HEK293T (cell line): ENCODE measurements at regions not wholly inside any gene's neighbourhood (a gene's known extent, or its start where the extent isn't known, plus 50 kb on each side); places are given as distances from the start of the nearest gene placed in this dataset.
"Not testable (repeated sequence)": the region's sequence is repeated elsewhere in the genome, so short reads cannot be mapped to it uniquely, and the experiment has no call there.

Experiments
- BHLHE40 ChIP-seq: fragments of 450-650 bp; IDR thresholded peaks from 2 replicates; pipeline ENCODE4 v1.6.1; 2016; ENCODE audit warnings: mild to moderate bottlenecking, moderate library complexity, borderline replicate concordance
- CTBP1 ChIP-seq: fragments of 450-650 bp; IDR thresholded peaks from 2 replicates; pipeline ENCODE4 v1.6.1; 2016; ENCODE audit warnings: borderline replicate concordance
- ELF4 ChIP-seq: fragments of 450-650 bp; IDR thresholded peaks from 2 replicates; pipeline ENCODE4 v1.6.1; 2017; ENCODE audit warnings: antibody characterized with exemption
- FOXK2 ChIP-seq: fragments of 450-650 bp; IDR thresholded peaks from 2 replicates; pipeline ENCODE4 v1.6.1; 2016; ENCODE audit warnings: mild to moderate bottlenecking
- FOXM1 ChIP-seq: fragments of 450-650 bp; IDR thresholded peaks from 2 replicates; pipeline ENCODE4 v1.6.1; 2017; ENCODE audit warnings: mild to moderate bottlenecking, borderline replicate concordance
- HDGF ChIP-seq: fragments of 450-650 bp; IDR thresholded peaks from 2 replicates; pipeline ENCODE4 v1.6.1; 2017; ENCODE audit warnings: antibody characterized with exemption, borderline replicate concordance
- NFRKB ChIP-seq: fragments of 450-650 bp; IDR thresholded peaks from 2 replicates; pipeline ENCODE4 v1.6.1; 2016; ENCODE audit warnings: mild to moderate bottlenecking, moderate library complexity
- TARDBP ChIP-seq: fragments of 450-650 bp; IDR thresholded peaks from 2 replicates; pipeline ENCODE4 v1.6.1; 2016

DNA sequence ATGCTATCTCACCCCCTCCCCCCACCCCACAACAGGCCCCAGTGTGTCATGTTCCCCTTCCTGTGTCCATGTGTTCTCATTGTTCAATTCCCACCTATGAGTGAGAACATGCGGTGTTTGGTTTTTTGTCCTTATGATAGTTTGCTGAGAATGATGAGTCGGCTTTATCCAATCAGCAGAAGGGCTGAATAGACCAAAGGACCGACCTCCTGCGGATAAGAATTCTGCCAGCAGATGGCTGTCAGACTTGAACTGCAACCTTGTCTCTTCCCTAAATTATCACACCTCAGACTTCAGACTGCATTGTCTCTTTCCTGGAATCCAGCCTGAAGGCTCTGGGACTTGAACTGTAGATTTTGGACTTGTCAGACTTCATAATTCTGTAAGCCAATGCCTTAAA, 853.4 kb downstream of the TRAM1L1 start:
- TF ChIP-seq BHLHE40, HDGF, FOXM1, NFRKB, ELF4, CTBP1, FOXK2, TARDBP: not testable (repeated sequence)
